Immature natural killer cell (primary cell): ENCODE measurements at regions not wholly inside any gene's neighbourhood (a gene's known extent, or its start where the extent isn't known, plus 50 kb on each side); places are given as distances from the start of the nearest gene placed in this dataset.

Source experiments
- DNase-seq, 3 donors: peaks; one replicate each; pipeline ENCODE4 v3.0.0; 2022; ENCODE audit warnings: mixed read lengths in 1 of 3
- H3K27ac Mint-ChIP-seq, 6 donors: one replicate each; pipeline ENCODE4 v1.8.0; 2020; ENCODE audit warnings: mixed read lengths in 6 of 6, mild to moderate bottlenecking in 5 of 6, inconsistent platforms in 4 of 6, moderate library complexity in 3 of 6
- H3K27me3 Mint-ChIP-seq, 3 donors: one replicate each; pipeline ENCODE4 v1.8.0; 2020 to 2021; ENCODE audit warnings: low read depth in 3 of 3, mild to moderate bottlenecking in 3 of 3, mixed read lengths in 3 of 3, moderate library complexity in 3 of 3, inconsistent platforms in 1 of 3
- H3K36me3 Mint-ChIP-seq, 3 donors: one replicate each; pipeline ENCODE4 v1.8.0; 2020; ENCODE audit warnings: mixed read lengths in 3 of 3, inconsistent platforms in 2 of 3, mild to moderate bottlenecking in 2 of 3
- H3K4me1 Mint-ChIP-seq, 2 donors: one replicate each; pipeline ENCODE4 v1.8.0; 2020; ENCODE audit warnings: inconsistent platforms in 2 of 2, mild to moderate bottlenecking in 2 of 2, mixed read lengths in 2 of 2, moderate library complexity in 1 of 2
- H3K4me3 Mint-ChIP-seq, 5 donors: one replicate each; pipeline ENCODE4 v1.8.0; 2020; ENCODE audit warnings: mild to moderate bottlenecking in 5 of 5, mixed read lengths in 5 of 5, inconsistent platforms in 3 of 5, moderate library complexity in 3 of 5
- H3K9me3 Mint-ChIP-seq, 6 donors: one replicate each; pipeline ENCODE4 v1.8.0; 2020; ENCODE audit warnings: mild to moderate bottlenecking in 6 of 6, mixed read lengths in 6 of 6, inconsistent platforms in 4 of 6, moderate library complexity in 3 of 6

- H3K9me3 Mint-ChIP-seq = no peaks in the 10 kb centered on the region
- H3K4me3 Mint-ChIP-seq = no peak overlapping the region
- H3K27ac Mint-ChIP-seq = no peak overlapping the region
- no peak for DNase-seq
- no peaks in the 10 kb centered on the region for H3K4me1 Mint-ChIP-seq
- H3K27me3 Mint-ChIP-seq = peaks cover 0 to 8% (median 2%) of the 10 kb centered on the region in 3 donors
- no peaks in the 10 kb centered on the region for H3K36me3 Mint-ChIP-seq
Observed at GRCh38 chr1:22245100-22245650, 102.3 kb upstream of the WNT4 start.

GRCh38 chr1:22245726-22246125 lies 102.8 kb upstream of the WNT4 start:
- H3K4me1 Mint-ChIP-seq = no peaks in the 10 kb centered on the region
- H3K4me3 Mint-ChIP-seq = no peak overlapping the region
- no peaks in the 10 kb centered on the region for H3K9me3 Mint-ChIP-seq
- no peak overlapping the region for H3K27ac Mint-ChIP-seq
- DNase-seq = no peak
- peaks cover 0 to 8% (median 2%) of the 10 kb centered on the region in 3 donors for H3K27me3 Mint-ChIP-seq
- H3K36me3 Mint-ChIP-seq = no peaks in the 10 kb centered on the region

- Mint-ChIP-seq H3K4me1 (no peaks in the 10 kb centered on the region), H3K27ac (no peak overlapping the region), H3K9me3 (no peaks in the 10 kb centered on the region), H3K36me3 (no peaks in the 10 kb centered on the region), H3K4me3 (no peak overlapping the region), H3K27me3 (peaks cover 0 to 8% (median 2%) of the 10 kb centered on the region in 3 donors)
- DNase-seq = no peak
Observed at GRCh38 chr1:22246755-22247480, 104.0 kb upstream of the WNT4 start.

GRCh38 chr1:22247527-22248245 lies 104.8 kb upstream of the WNT4 start:
- Mint-ChIP-seq H3K27me3 (peaks cover 0 to 5% (median 3%) of the 10 kb centered on the region in 3 donors), H3K36me3 (no peaks in the 10 kb centered on the region), H3K4me3 (no peak overlapping the region), H3K9me3 (no peaks in the 10 kb centered on the region), H3K4me1 (no peaks in the 10 kb centered on the region), H3K27ac (no peak overlapping the region)
- DNase-seq = no peak

GRCh38 chr1:22248746-22249145 lies 105.8 kb upstream of the WNT4 start:
- Mint-ChIP-seq H3K36me3 (no peaks in the 10 kb centered on the region), H3K27me3 (peaks cover 0 to 5% (median 3%) of the 10 kb centered on the region in 3 donors), H3K9me3 (peaks cover 0 to 2% (median 0%) of the 10 kb centered on the region in 6 donors), H3K27ac (no peak overlapping the region), H3K4me3 (no peak overlapping the region), H3K4me1 (no peaks in the 10 kb centered on the region)
- DNase-seq = no peak

GRCh38 chr1:22249928-22250680 lies 107.2 kb upstream of the WNT4 start:
- no peak overlapping the region for H3K4me3 Mint-ChIP-seq
- no peaks in the 10 kb centered on the region for H3K36me3 Mint-ChIP-seq
- H3K9me3 Mint-ChIP-seq = peaks cover 0 to 2% (median 0%) of the 10 kb centered on the region in 6 donors
- no peak overlapping the region for H3K27ac Mint-ChIP-seq
- DNase-seq = no peak
- H3K27me3 Mint-ChIP-seq = peaks cover 0 to 5% (median 3%) of the 10 kb centered on the region in 3 donors
- H3K4me1 Mint-ChIP-seq = no peaks in the 10 kb centered on the region

- Mint-ChIP-seq H3K27me3 (peaks cover under 1 to 5% (median 3%) of the 10 kb centered on the region in 3 donors), H3K9me3 (peaks cover 0 to 2% (median 0%) of the 10 kb centered on the region in 6 donors), H3K27ac (no peak overlapping the region), H3K36me3 (no peaks in the 10 kb centered on the region), H3K4me3 (no peak overlapping the region), H3K4me1 (no peaks in the 10 kb centered on the region)
- DNase-seq = no peak
Observed at GRCh38 chr1:22250724-22251123, 107.8 kb upstream of the WNT4 start.

- Mint-ChIP-seq H3K4me1 (no peaks in the 10 kb centered on the region), H3K4me3 (no peak overlapping the region), H3K36me3 (no peaks in the 10 kb centered on the region), H3K27ac (no peak overlapping the region), H3K9me3 (peaks cover 0 to 2% (median 0%) of the 10 kb centered on the region in 6 donors), H3K27me3 (peaks cover 2 to 3% (median 2%) of the 10 kb centered on the region in 3 donors)
- no peak for DNase-seq
Observed at GRCh38 chr1:22252251-22252650, 109.4 kb upstream of the WNT4 start.

GRCh38 chr1:22253012-22253790 lies 110.3 kb upstream of the WNT4 start:
- H3K4me3 Mint-ChIP-seq = no peak overlapping the region
- peaks cover 2 to 3% (median 2%) of the 10 kb centered on the region in 3 donors for H3K27me3 Mint-ChIP-seq

GRCh38 chr1:22254756-22255155 lies 111.9 kb upstream of the WNT4 start:
- Mint-ChIP-seq H3K27ac (no peak overlapping the region), H3K4me3 (no peak overlapping the region), H3K4me1 (no peaks in the 10 kb centered on the region), H3K27me3 (peaks cover 2 to 4% (median 2%) of the 10 kb centered on the region in 3 donors), H3K36me3 (no peaks in the 10 kb centered on the region), H3K9me3 (peaks cover 0 to 2% (median 0%) of the 10 kb centered on the region in 6 donors)
- DNase-seq = no peak

More at GRCh38 chr1:22253012-22253790, 110.3 kb upstream of the WNT4 start:
- Mint-ChIP-seq H3K27ac (no peak overlapping the region), H3K4me1 (no peaks in the 10 kb centered on the region), H3K36me3 (no peaks in the 10 kb centered on the region), H3K9me3 (peaks cover 0 to 2% (median 0%) of the 10 kb centered on the region in 6 donors)
- DNase-seq = no peak

GRCh38 chr1:22255341-22256212 lies 112.7 kb upstream of the WNT4 start:
- Mint-ChIP-seq H3K27me3 (peaks cover 0 to 3% (median 2%) of the 10 kb centered on the region in 3 donors), H3K27ac (no peak overlapping the region)

GRCh38 chr1:22256213-22256512 lies 113.3 kb upstream of the WNT4 start:
- Mint-ChIP-seq H3K9me3 (peaks cover 0 to 2% (median 0%) of the 10 kb centered on the region in 6 donors), H3K4me3 (no peak overlapping the region), H3K27ac (no peak overlapping the region)

More at GRCh38 chr1:22255341-22256212, 112.7 kb upstream of the WNT4 start:
- H3K4me1 Mint-ChIP-seq = no peaks in the 10 kb centered on the region
- peaks cover 0 to 2% (median 0%) of the 10 kb centered on the region in 6 donors for H3K9me3 Mint-ChIP-seq
- H3K36me3 Mint-ChIP-seq = no peaks in the 10 kb centered on the region
- no peak overlapping the region for H3K4me3 Mint-ChIP-seq
- no peak for DNase-seq

More at GRCh38 chr1:22256213-22256512, 113.3 kb upstream of the WNT4 start:
- DNase-seq = no peak
- Mint-ChIP-seq H3K36me3 (no peaks in the 10 kb centered on the region), H3K27me3 (peaks cover 0 to 5% (median 2%) of the 10 kb centered on the region in 3 donors), H3K4me1 (no peaks in the 10 kb centered on the region)
